ENCODE measurements at regions not wholly inside any gene's neighbourhood (a gene's known extent, or its start where the extent isn't known, plus 50 kb on each side); places are given as distances from the start of the nearest gene placed in this dataset.

DNA sequence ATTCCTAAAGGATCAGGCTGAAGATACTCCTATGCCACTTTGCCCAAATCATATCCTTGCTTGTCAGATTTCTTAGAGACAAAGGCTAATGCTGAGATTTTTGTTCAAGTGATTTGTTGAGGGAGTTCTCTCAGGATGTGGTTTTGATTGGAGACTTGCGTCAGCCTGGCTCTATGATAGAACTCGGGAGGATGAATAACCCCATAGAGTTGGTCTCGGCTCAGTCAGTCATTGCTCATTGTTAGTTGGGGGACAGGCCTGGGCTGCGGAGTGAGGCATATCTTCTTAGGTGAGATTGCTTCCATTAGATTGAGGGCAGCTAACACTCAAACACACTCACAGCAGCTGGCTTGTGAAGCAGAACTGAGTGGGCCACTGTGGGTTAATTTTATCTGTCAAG is 203.4 kb downstream of the KIF20B start:
- TF ChIP-seq POLR2AphosphoS5 (IDR thresholded peaks at IDR 0.05) (no peak), POLR2A (IDR thresholded peaks at IDR 0.05) (no peak)
- TF ChIP-seq, protein P1, sequence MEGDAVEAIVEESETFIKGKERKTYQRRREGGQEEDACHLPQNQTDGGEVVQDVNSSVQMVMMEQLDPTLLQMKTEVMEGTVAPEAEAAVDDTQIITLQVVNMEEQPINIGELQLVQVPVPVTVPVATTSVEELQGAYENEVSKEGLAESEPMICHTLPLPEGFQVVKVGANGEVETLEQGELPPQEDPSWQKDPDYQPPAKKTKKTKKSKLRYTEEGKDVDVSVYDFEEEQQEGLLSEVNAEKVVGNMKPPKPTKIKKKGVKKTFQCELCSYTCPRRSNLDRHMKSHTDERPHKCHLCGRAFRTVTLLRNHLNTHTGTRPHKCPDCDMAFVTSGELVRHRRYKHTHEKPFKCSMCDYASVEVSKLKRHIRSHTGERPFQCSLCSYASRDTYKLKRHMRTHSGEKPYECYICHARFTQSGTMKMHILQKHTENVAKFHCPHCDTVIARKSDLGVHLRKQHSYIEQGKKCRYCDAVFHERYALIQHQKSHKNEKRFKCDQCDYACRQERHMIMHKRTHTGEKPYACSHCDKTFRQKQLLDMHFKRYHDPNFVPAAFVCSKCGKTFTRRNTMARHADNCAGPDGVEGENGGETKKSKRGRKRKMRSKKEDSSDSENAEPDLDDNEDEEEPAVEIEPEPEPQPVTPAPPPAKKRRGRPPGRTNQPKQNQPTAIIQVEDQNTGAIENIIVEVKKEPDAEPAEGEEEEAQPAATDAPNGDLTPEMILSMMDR (IDR thresholded peaks at IDR 0.05) = no peak
